Psoas muscle (tissue), 7 donors: ENCODE measurements at regions not wholly inside any gene's neighbourhood (a gene's known extent, or its start where the extent isn't known, plus 50 kb on each side); places are given as distances from the start of the nearest gene placed in this dataset.

Source experiments
- ATAC-seq, 4 donors: fragments of 200-7000 bp; cut with Tn5 transposase; one replicate each; pipeline ENCODE4 v1.9.1; 2020; ENCODE audit warnings: moderate library complexity in 3 of 4, mild to moderate bottlenecking in 2 of 4
- DNase-seq, 2 donors: peaks; one replicate each; pipeline ENCODE4 v3.0.0-alpha.2; 2020
- H3K27ac ChIP-seq: fragments of 200-600 bp; one replicate; pipeline ENCODE4 v1.8.0; 2022
- H3K27me3 ChIP-seq, 3 donors: fragments of 200-600 bp in 1 of 3; one replicate each; pipeline versions ENCODE4 v1.6.1 to v1.8.0; 2013 to 2022; ENCODE audit warnings: low read length in 2 of 3, mild to moderate bottlenecking in 2 of 3, moderate library complexity in 1 of 3; ENCODE audit not compliant: insufficient read depth in 3 of 3
- H3K36me3 ChIP-seq, 2 donors: fragments of 200-600 bp in 1 of 2; one replicate each; pipeline versions ENCODE4 v1.6.1 to v1.8.0; 2013 to 2022; ENCODE audit warnings: low read depth in 1 of 2, mild to moderate bottlenecking in 1 of 2, moderate library complexity in 1 of 2; ENCODE audit not compliant: insufficient read depth in 1 of 2
- H3K4me1 ChIP-seq: fragments of 200-600 bp; one replicate; pipeline ENCODE4 v1.8.0; 2022
- H3K4me3 ChIP-seq: fragments of 200-600 bp; one replicate; pipeline ENCODE4 v1.8.0; 2022; ENCODE audit warnings: mild to moderate bottlenecking
- H3K9me3 ChIP-seq: fragments of 200-600 bp; one replicate; pipeline ENCODE4 v1.8.0; 2022
- WGBS, 3 donors: extraction: QIAGEN DNeasy Blood & Tissue Kit; methylation state at CpG; one replicate each; pipeline versions ENCODE4 v1.1.6 to v1.1.7; 2013; 5-methylcytosine and 5-hydroxymethylcytosine counted together
- intact Hi-C, 2 donors: fragments of 100-400 bp; cut with DNase I; formaldehyde crosslinking; loops; one replicate each; pipeline versions ENCODE4 v1.11.0 to v1.14.2; 2022
- TF ChIP-seq, protein P1 (sequence below): fragments of 200-600 bp; IDR thresholded peaks from one replicate; pipeline ENCODE4 v1.8.0; 2022; ENCODE audit warnings: antibody characterized with exemption
- donor health status: healthy with polysubstance abuse.
- donor health status: DM: no; HTN: no; CAD: no; lungs with moderate emphysema.
- donor health status: Bipolar disorder and iron deficiency.
- donor health status: healthy.
- donor health status: DM: yes; HTN: yes; CAD: no.
- donor health status: DM: no; HTN: no; CAD: no.
- donor health status: DM: yes; HTN: yes; CAD: no.

DNA sequence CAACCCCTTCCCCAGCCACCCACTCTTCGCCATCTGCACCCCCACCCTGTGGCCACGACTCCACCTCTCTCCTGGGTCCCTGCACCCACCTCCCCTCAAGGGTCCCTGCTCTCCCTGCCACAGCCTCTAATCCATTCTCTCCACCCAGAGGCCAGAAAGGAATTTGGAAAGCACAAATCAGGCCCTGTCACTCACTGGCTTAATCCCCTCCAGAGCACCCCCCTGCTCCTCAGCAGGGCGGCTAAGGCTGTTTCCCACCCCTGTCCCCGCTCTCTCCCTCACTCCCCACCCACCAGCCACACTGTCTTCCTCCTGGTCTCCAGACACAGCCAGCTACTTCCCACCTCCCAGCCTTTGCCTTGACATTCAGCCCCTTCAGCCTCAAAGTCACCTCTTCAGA lies 150.0 kb upstream of the LINGO1 start:
- ATAC-seq, result no peak
- no peak overlapping the region for H3K27ac ChIP-seq
- TF ChIP-seq, protein P1, sequence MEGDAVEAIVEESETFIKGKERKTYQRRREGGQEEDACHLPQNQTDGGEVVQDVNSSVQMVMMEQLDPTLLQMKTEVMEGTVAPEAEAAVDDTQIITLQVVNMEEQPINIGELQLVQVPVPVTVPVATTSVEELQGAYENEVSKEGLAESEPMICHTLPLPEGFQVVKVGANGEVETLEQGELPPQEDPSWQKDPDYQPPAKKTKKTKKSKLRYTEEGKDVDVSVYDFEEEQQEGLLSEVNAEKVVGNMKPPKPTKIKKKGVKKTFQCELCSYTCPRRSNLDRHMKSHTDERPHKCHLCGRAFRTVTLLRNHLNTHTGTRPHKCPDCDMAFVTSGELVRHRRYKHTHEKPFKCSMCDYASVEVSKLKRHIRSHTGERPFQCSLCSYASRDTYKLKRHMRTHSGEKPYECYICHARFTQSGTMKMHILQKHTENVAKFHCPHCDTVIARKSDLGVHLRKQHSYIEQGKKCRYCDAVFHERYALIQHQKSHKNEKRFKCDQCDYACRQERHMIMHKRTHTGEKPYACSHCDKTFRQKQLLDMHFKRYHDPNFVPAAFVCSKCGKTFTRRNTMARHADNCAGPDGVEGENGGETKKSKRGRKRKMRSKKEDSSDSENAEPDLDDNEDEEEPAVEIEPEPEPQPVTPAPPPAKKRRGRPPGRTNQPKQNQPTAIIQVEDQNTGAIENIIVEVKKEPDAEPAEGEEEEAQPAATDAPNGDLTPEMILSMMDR, result no peak
- no peaks in the 10 kb centered on the region for H3K4me1 ChIP-seq
- H3K27me3 ChIP-seq, result peaks cover 0 to 11% (median 6%) of the 10 kb centered on the region in 3 donors
- H3K9me3 ChIP-seq, result peaks cover 4% of the 10 kb centered on the region
- no peaks in the 10 kb centered on the region for H3K36me3 ChIP-seq
- H3K4me3 ChIP-seq, result no peak overlapping the region
- 71 to 88% (median 74%) methylated on average over 3 to 4 of the region's 4 CpGs for WGBS, 3 donors
- DNase-seq, result no peak
- intact Hi-C loops, result no loop called here

DNA sequence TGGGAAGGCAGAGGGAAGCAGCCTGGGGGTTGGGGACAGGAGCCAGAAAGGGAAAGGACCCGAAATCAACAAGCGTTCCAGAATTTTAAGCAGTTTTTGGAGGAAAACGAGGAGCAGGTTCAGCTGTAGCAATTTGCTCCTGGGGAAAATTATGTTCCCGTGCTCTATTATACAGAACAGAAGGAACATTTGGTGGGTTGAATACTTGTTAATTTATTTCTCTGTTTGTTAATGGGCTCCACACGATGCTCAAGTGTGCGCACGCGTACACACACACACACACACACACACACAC lies 149.2 kb upstream of the LINGO1 start:
- Histone ChIP-seq H3K9me3 (peaks cover 4% of the 10 kb centered on the region), H3K27me3 (peaks cover 0 to 11% (median 6%) of the 10 kb centered on the region in 3 donors), H3K4me3 (no peak overlapping the region), H3K4me1 (no peaks in the 10 kb centered on the region), H3K27ac (no peak overlapping the region), H3K36me3 (no peaks in the 10 kb centered on the region)
- DNase-seq (no peak), ATAC-seq (no peak)
- TF ChIP-seq, protein P1, result no peak
- intact Hi-C loops, result no loop called here
- 59 to 68% (median 63%) methylated on average over 8 of the region's 8 CpGs for WGBS, 3 donors

DNA sequence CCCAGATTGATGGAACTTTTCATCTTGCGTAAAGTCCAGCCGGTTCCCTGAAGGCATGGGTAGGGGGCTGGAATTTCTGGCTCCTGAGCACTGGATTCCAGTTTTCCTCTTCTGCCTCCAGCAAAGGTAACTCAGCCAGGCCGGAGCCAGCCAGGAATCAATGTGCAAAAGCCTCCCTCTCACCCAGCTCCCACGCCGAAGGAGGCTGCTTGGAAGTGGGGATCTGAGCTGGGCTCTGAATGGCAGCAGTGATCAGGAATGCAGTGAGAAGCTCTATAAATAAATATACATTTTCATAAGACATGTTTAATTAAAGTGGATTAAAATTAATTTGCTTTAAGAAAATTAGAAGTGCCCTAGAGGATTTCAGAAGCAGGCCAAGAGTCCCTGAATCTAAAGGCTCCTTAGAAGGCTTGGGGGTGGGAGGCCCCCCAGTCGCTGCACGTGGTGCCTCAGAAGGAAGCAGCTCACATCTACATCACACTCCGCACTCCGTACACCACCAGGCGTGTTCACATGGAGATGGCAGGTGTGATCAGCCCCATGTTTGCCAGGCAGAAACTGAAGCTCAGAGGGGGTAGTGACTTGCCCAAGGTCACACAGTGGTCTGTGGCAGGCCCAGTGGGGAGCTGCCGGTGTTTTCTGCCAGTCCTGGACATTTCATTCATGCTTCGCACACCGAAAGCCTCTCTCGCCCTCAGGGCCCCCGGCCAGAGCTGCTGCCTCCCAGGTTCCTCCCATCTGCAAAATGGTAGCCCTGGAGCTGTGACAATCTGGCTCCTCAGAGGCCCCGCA lies 148.6 kb upstream of the LINGO1 start:
- no peaks in the 10 kb centered on the region for H3K36me3 ChIP-seq
- no peak overlapping the region for H3K4me3 ChIP-seq
- no peak for ATAC-seq
- TF ChIP-seq, protein P1, result no peak
- no peaks in the 10 kb centered on the region for H3K4me1 ChIP-seq
- intact Hi-C loops, result no loop called here
- no peak for DNase-seq
- H3K9me3 ChIP-seq, result peaks cover 4% of the 10 kb centered on the region
- H3K27ac ChIP-seq, result no peak overlapping the region
- 78 to 84% (median 80%) methylated on average over 16 of the region's 16 CpGs for WGBS, 3 donors
- peaks cover 0 to 6% (median 6%) of the 10 kb centered on the region in 3 donors for H3K27me3 ChIP-seq

DNA sequence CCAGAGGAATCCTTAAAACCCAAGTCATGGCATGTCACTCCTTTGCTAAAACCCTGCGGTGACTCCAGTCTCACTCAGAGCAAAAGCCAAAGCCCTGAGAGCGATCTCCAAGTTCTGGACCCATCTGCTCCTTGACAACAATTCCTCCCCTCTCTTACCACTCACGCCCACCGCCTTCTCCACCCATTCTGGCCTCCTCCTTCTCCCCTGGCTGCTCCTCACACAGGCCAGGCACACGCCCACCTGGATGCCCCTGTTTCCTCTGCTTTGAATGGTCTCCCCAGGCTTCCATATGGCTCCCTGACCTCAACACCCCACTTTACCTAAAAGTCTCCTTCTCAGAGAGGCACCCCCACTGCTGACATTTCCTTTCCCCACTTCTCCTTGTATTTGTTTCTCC lies 146.1 kb upstream of the LINGO1 start:
- 85 to 93% (median 86%) methylated on average over 5 of the region's 5 CpGs for WGBS, 3 donors
- ATAC-seq, result no peak
- TF ChIP-seq, protein P1, result no peak
- DNase-seq, result no peak
- H3K4me3 ChIP-seq, result no peak overlapping the region
- no peaks in the 10 kb centered on the region for H3K36me3 ChIP-seq
- H3K27me3 ChIP-seq, result peaks cover 0 to 5% (median 3%) of the 10 kb centered on the region in 3 donors
- H3K27ac ChIP-seq, result no peak overlapping the region
- H3K9me3 ChIP-seq, result peaks cover 4% of the 10 kb centered on the region
- no peaks in the 10 kb centered on the region for H3K4me1 ChIP-seq
- intact Hi-C loops, result no loop called here

DNA sequence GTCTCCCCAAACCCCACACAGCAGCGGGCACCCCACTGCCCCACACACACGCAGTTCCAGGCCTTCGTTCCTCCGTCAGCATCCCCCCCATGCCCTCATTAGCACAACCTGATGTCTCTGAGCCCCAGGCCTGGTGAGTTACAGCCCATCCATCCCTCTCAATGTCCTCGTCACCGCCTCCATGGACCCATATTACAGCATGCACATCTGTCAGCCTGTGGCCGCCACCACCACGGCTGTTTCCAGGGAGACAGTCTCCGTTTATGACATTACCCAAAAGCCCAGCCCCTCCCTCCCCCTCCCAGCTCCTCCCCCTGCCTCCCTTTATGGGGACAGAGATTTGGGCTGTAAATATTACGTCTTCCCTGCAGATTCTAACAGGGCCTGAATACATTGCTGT lies 143.1 kb upstream of the LINGO1 start:
- H3K36me3 ChIP-seq, result no peaks in the 10 kb centered on the region
- intact Hi-C loops, result no loop called here
- WGBS, 3 donors, result 63 to 66% (median 66%) methylated on average over 10 of the region's 10 CpGs

More for the DNA sequence above, 143.1 kb upstream of the LINGO1 start:
- TF ChIP-seq, protein P1, result no peak
- no peak overlapping the region for H3K4me3 ChIP-seq
- ATAC-seq (no peak), DNase-seq (no peak)
- H3K27ac ChIP-seq, result no peak overlapping the region
- no peaks in the 10 kb centered on the region for H3K4me1 ChIP-seq
- H3K9me3 ChIP-seq, result peaks cover 4% of the 10 kb centered on the region
- peaks cover 0 to 3% (median 3%) of the 10 kb centered on the region in 3 donors for H3K27me3 ChIP-seq
